Thoracic aorta (tissue), 2 donors: ENCODE measurements at regions not wholly inside any gene's neighbourhood (a gene's known extent, or its start where the extent isn't known, plus 50 kb on each side); places are given as distances from the start of the nearest gene placed in this dataset.

ENCODE experiments used
- ATAC-seq: fragments of 150-250 bp; one replicate; pipeline ENCODE4 v1.8.0; 2017; ENCODE audit warnings: low read depth; ENCODE audit not compliant: insufficient number of reproducible peaks, low FRiP score
- DNase-seq: peaks from one replicate; pipeline ENCODE4 v3.0.0-alpha.2; 2020; ENCODE audit warnings: low spot score
- H3K27ac ChIP-seq, 2 donors: fragments of 200-600 bp; sonication (generic); 1 replicate in 1 of 2; 2 replicates in 1 of 2; pipeline ENCODE4 v1.5.1; 2016; ENCODE audit warnings: mild to moderate bottlenecking in 2 of 2, moderate library complexity in 2 of 2
- H3K27me3 ChIP-seq: fragments of 200-600 bp; sonication (generic); replicated peaks from 2 replicates; pipeline ENCODE4 v1.6.0; 2016; ENCODE audit warnings: mild to moderate bottlenecking; ENCODE audit not compliant: insufficient read depth
- H3K36me3 ChIP-seq: fragments of 200-600 bp; sonication (generic); one replicate; pipeline ENCODE4 v1.5.1; 2016
- H3K4me1 ChIP-seq, 2 donors: fragments of 200-600 bp; sonication (generic); 1 replicate in 1 of 2; 2 replicates in 1 of 2; pipeline versions ENCODE4 v1.5.1 to v1.6.0; 2016; ENCODE audit warnings: low read depth in 2 of 2, mild to moderate bottlenecking in 1 of 2; ENCODE audit not compliant: control insufficient read depth in 1 of 2
- H3K4me3 ChIP-seq: fragments of 200-600 bp; sonication (generic); 2 replicates; pipeline ENCODE4 v1.5.1; 2016; ENCODE audit warnings: mild to moderate bottlenecking
- H3K9me3 ChIP-seq: fragments of 200-600 bp; sonication (generic); 2 replicates; pipeline ENCODE4 v1.5.1; 2016
- TF ChIP-seq, protein P1 (sequence below): fragments of 200-600 bp; sonication (generic); IDR thresholded peaks from one replicate; pipeline ENCODE4 v1.5.1; 2019; ENCODE audit warnings: antibody characterized with exemption

DNA sequence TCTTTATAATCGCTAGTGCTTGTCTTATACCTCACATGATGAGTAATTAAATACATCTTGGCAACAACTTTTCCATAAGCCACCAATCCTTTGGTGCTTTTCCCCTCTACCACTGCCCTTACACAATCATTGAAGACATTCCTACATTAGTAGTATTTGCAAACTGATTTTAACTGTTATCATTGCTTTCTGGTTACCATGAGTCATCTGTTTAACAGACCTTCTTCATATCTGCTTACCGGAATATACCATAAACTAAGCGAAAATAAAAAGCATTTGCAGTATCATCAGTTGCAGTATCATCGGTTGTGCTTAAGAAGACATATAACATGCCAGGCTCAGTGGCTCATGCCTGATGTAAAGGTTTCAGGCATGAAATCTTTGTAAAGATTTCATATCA, 54.8 kb upstream of the PLEKHA5 start:
- ATAC-seq (no peak), DNase-seq (no peak)
- Histone ChIP-seq H3K27me3 (no peaks in the 10 kb centered on the region), H3K4me3 (no peak overlapping the region), H3K27ac (no peak overlapping the region), H3K4me1 (no peaks in the 10 kb centered on the region), H3K9me3 (no peaks in the 10 kb centered on the region), H3K36me3 (no peaks in the 10 kb centered on the region)
- TF ChIP-seq, protein P1, sequence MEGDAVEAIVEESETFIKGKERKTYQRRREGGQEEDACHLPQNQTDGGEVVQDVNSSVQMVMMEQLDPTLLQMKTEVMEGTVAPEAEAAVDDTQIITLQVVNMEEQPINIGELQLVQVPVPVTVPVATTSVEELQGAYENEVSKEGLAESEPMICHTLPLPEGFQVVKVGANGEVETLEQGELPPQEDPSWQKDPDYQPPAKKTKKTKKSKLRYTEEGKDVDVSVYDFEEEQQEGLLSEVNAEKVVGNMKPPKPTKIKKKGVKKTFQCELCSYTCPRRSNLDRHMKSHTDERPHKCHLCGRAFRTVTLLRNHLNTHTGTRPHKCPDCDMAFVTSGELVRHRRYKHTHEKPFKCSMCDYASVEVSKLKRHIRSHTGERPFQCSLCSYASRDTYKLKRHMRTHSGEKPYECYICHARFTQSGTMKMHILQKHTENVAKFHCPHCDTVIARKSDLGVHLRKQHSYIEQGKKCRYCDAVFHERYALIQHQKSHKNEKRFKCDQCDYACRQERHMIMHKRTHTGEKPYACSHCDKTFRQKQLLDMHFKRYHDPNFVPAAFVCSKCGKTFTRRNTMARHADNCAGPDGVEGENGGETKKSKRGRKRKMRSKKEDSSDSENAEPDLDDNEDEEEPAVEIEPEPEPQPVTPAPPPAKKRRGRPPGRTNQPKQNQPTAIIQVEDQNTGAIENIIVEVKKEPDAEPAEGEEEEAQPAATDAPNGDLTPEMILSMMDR = no peak

GRCh38 chr12:19075711-19076340, 53.7 kb upstream of the PLEKHA5 start:
- H3K36me3 ChIP-seq = no peaks in the 10 kb centered on the region
- H3K4me1 ChIP-seq = no peaks in the 10 kb centered on the region
- no peak overlapping the region for H3K4me3 ChIP-seq
- DNase-seq = no peak
- ATAC-seq = no peak
- H3K9me3 ChIP-seq = no peaks in the 10 kb centered on the region
- H3K27me3 ChIP-seq = no peaks in the 10 kb centered on the region
- TF ChIP-seq, protein P1 = no peak
- no peak overlapping the region for H3K27ac ChIP-seq
